NCI-H82 (cell line): ENCODE measurements at regions not wholly inside any gene's neighbourhood (a gene's known extent, or its start where the extent isn't known, plus 50 kb on each side); places are given as distances from the start of the nearest gene placed in this dataset.

Experiments
- DNase-seq: peaks from one replicate; lab custom pipeline; 2025; lab: John Stamatoyannopoulos, UW

DNA sequence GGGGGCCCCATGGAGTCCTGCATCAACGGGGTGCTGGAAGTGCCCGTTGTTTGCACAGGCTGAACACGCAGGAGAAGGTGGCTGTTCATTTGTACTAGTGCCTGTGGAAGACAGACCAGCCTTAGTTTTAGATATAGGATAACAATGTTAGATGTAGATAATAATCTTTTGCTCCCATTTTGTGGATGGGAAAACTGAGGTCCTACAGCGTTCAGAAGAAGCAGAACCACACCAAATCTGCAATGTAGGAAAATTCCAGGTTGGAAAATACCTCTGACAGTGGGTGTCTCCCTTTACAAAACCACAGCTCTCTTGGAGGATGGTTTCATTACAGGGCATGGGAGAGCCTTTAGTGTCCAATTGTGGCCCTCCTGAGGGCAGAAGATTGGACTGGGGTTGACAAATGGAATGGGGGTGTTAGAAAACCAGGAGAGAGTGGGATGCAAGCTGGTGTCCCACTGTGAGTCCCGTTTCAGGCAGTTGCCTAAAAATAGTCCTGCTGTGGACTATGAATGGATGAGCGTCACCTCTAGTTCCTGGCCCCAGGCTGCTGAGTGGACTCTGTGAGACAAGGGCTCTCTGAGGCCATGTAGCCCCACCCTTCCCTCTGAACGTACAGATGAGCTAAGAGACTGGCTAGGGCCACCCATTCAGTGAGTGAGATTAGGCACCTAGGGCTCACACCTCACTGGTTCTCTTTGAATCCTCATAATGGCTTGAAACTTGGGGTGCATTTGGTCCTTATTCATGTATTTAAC lies 508.8 kb downstream of the MN1 start:
- DNase-seq = no peak

DNA sequence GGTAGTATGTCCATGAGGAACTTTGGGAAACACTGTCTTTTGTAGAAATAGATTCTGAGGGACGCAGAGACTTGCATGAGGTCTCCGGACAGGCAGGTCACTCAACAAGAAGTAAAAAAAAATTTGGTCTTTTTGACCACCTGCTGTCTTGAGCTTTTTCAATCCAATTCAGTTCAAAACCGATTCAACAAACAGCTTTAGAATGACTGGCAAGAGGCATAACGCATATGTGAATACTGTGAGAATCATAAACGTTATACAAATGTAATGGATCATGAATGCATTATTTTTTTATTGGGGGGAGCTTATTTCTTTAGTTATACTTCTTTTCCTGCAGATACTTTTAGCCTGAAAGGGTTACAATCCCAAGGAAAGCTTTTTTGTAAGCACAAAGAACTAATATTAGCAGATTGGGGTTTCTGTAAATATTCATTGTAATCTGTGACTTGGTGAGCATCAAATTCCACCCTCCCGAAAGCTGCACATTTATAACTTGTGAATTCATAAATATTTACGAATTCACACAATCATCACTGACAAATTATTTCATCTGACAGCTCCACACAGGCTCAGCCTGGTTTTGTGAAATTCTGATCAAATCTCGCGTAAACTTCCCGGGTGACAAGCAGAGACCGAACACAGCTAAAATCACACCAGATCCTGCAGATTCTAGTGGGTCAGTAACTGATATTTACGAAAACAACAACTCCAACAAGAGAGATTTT lies 507.7 kb downstream of the MN1 start:
- no peak for DNase-seq

DNA sequence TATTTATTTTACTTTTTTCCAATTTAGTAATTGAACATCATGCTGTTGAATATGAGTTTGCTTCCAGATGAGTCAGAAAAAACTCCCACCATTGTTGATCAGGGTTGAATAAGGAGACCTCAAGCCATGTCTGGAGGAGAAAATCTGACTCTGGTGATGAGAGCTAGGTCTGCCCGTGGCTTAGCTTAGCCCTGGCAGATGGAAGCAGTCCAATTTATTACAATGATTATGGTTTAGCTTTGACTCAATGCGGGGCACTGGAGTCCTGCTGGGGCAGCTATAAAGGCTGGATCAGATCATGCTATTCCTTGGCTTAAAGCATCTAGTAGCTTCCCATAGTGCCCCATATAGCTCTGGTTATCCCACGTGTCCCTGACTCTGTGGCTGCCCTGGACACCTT lies 506.5 kb downstream of the MN1 start:
- DNase-seq = no peak

DNA sequence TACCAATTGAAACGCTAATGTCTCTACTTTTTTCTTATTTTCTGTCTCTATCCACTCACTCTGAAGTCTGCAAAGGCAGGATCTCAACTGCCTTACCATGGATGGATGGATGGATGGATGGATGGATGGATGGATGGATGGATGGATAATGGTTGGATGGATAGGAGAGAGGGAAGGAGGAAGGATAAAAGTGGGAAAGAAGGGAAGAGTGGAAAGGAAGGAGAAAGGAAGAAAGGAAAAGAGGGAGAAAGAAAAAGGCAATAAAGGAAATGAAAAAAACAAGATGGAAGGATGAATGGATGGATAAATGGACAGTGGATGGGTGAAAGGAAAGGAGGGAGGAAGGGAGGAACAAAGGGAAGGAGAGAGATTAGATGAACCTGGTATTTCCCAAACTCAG lies 506.0 kb downstream of the MN1 start:
- DNase-seq = no peak

DNA sequence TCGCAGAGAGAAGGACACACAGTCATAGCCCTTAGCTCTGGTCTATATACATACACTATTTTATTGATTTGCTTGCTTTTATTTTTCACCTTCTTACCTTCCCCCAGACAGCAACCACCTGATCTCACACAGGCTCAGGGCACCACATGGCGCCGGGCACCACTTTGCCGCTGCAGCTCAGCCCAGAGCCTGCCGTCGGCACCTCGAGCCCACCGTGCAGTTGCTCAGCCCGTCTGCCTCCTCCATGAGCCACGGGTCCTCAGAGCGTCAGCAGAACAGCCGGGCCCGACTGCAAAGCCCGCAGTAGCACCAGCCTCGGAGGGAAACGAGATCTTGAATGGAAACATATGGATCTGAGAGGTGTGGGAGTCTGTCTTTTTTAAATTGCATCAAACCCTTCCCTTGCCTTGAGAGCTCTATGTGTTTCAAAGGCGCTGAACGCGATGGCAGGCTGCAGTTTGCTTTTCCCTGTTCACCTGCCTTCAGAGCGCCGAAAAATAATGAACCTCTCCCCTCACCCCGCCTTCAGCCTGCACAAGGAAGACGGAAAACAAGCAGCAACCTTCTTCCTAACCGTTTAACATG lies 505.4 kb downstream of the MN1 start:
- no peak for DNase-seq

DNA sequence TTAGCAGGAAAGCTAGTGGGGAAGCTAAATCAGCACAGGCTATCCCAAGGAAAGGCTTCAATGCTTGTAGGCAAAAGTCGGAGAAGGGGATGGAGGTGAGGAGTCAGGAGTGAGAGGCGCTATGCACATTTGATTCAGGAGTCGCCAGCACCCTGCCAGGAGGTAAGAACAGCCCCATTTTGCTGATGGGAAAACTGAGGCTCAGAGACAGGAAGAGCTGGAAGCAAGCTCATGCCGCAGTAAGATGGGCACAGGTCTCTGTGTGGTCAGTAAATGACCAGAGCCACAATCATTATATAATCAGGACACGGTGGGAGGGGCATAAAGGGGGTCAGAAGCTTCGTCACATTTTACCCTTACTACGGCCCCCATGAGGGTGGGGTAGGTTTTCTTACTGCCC lies 504.4 kb downstream of the MN1 start:
- no peak for DNase-seq

DNA sequence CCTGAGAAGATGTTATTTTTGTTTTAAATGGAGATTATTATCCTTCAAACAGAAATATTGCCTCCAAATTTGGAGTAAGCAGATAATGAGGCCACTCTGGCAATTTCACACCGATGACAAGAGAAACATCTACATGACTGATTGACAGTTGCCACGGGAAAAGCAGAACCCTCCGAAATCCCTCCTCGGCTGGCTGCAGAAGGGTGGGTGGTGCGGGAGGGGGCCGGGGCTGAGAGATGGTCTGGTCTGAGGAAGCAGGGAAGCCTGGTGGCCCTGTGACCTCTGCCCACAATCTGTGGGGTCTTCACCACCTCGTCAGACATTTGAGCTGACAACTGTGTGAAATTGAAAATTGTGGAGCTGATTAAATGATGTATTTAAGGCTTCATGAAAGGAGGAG lies 503.2 kb downstream of the MN1 start:
- no peak for DNase-seq

DNA sequence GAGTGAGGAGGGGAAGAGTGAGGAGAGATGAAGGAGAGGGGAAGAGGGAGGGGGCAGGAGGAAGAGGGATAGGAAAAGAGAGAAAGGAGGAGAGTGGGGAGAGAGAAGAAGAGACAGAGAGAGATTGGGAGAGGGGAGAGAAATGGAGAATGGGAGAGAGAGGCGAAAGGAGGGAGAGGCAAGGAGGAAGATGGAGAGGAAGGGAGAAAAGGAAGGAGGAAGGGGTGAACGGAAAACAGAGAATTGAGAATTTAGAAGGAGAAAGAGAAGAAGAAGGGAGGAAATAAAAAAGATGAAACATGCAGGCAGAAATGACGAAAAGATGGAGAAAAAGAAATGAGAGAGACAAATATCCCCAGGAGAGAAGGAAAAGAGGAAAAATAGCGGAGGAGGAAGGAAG lies 502.8 kb downstream of the MN1 start:
- DNase-seq = no peak

DNA sequence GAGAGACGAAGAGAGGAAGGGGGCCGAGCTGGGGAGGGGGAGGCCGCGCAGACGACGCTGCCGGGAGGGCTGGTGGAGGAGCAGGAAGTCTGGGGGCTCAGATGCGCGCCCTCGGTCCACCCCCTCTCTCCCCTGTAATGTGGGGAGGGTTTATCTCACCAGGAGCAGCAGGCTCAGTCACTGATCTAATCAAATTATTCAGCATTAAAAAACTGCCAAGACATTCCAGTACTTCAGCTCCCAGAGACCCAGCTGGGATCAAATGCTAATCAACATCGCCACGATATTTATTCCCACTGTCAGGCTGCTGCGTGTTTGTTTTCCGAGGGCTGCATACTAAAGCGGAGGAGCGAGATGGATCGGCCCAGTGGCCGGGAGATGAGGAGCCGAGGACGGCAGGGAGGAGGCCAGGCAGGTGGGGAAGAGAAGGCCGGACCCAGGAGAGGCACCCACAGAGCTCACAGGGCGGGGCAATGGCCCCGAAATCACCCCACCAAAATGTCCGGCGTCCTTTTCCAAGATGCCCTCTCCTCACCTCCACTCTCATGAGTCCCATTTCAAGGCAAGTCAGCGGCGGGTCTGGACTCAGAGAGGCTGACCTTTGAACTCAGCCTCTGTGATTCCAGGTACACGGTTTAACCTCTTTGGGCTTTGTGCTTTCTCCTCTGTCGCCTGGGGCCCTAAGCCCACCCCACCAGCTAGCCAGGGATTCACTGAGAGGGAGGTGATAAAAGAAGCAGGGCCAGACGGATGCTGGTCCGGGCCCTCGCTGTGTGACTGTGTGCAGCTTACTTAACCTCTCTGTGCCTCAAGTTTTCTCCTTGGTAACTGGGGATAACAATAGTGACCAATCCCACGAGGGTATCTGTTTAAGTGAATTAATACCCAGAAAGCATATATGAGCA lies 502.1 kb downstream of the MN1 start:
- peak; percentile 58 for DNase-seq

DNA sequence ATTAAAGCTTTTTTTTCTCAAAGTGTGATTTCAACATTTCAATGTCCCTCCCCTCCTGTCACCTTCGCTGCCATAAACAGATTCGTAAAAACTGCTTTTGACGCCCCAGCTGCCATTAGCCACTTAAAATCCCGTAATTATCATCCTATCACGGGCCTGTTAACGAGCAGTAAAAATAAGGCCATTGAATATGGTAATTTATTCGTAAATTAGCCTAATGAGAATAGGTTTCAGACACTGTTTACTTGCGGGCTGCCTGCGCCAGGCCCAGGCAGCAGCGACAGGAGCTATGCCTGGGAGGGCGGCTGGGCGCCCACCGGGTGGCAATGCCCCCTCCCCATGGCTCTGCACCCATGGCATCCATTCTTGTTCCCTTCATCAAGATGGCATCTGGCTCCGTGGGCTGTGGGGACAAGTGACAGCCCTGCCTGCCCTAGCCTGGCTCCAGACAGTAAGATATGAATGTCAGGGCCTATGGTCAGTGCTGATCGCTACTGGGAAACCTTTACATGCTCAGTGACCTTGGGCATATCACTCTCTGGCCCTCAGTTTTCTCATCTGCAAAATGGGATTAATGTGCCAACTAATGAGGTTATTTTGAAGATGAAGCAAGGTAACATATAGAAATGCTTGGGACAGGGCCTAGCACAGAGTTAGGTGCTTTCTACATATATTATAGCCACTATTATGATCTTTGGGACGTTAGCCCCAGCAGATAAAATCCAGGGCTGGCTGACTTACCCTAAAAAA lies 500.8 kb downstream of the MN1 start:
- no peak for DNase-seq

DNA sequence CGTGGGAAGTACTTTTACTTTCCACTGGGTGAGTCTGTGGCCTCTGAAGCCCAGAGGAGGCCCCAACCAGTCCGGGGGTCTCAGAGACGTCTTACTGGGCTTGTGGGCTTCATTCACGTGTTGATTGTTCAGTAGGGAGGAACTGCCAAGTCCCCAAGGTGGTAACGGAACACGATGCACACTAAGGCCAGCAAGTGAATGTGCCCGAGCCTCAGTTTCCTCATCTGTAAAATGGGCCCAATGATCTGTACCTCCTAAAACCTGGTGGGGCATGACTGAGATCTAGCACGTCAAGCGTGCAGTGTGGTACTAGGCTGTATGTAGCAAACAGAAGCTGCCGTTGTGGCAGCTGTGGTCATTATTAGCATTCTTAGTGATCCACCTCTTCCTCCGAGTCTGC lies 499.1 kb downstream of the MN1 start:
- DNase-seq = no peak

DNA sequence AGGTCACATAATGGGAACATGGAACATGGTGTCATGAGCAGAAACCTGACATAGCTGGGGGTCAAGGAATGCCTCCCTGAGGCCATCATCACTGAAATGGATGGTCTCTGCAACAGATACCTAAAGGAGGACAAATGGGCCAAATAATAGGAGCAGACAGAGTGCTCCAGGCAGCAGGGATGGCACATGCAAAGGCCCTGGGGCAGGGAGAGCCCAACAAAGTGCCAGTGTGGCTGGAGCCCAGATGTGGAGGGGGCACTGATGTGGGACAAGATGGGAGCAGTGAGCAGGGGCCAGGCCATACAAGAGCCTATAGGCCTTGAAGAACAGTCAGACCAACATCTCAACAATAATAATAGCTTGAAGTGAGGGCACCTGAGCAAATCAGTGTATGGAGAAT lies 497.8 kb downstream of the MN1 start:
- DNase-seq = no peak

DNA sequence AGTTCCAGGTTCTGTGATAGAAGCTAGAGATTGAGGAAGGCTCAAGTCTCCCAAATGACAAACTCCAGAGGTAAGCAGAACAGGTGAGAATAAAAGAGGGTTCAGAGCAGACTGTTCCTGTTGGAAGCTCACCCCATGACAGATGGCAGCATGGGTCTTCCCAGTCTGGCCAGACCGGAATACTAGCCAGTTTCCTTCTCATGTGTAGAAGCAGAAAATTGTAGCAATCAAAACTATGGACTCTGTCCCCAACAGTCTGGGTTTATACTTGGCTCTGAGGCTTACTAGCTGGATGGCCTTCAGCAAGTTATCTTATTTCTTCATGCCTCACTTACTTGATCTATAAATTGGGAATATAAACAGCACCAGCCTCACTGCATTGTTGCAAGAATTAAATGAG lies 494.8 kb downstream of the MN1 start:
- DNase-seq = no peak

DNA sequence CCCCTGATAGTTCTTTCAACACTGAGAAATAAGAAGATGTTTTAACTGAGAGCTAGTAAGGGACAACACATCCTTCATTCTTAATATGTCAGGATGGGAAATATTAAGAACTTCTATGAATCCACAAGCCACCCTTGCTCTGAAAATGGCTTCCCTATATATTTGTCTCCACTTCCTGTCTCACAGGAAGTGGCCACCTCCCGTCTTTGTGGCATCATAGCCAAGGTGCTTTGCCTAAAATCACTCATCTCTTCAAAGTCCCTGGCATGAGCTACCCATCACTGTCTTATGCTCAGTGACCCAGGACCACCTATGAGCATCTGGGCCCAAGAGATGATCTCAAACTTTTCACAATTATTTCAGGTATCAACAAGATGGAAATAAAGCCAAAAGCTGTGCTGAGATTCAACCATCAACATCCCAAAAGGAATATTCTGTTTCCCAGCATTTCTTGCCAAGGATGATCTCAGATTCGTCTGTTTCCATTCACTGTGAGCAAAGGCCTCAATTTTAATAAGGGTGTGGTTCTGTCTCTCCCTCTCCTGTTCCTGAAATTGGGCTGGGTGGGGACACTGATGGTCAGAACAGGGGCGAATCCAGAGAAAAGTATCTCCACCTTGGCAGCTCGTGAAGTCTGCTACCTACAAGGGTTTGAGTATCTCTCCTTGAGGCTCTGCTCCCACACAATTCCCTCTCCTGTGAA lies 493.9 kb downstream of the MN1 start:
- DNase-seq = no peak

DNA sequence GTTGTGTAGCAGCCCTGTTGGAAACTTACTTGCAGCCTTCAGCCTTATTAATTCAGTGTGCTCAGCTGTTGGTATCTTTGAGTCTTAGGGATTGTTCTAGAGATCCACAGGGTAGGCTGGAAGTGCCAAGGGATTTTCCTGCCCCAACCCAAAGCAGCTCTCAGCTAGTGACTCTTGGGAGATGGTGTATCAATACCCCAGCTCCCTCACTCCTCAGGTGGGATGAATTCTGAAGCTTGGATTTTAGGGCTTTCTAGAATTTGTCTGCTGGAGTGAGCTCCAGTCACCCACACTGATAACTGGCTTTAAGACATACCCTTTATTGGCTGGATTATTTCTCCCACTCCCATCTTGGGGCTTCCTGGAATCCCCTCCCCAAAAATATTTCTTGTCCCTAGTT lies 493.0 kb downstream of the MN1 start:
- DNase-seq = no peak

DNA sequence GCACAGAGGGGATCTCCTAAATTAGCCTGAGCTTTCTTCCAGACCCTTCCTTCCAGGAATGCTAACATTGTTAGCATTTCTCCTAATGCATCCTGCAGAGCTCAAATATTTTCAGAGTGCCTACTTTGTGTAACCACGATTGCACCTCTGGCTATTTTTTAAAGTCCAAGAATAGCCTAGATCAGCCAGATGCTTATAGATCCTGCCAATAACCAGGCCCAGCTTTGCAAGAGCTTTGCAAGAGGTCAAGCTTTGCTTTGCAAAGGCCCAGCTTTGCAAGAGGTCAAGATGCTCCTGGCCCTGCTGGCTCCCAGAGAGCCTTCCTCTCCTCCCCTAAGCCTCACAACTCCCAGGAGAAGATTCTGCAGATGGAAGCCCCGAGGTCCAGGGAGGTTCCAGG lies 491.9 kb downstream of the MN1 start:
- no peak for DNase-seq

DNA sequence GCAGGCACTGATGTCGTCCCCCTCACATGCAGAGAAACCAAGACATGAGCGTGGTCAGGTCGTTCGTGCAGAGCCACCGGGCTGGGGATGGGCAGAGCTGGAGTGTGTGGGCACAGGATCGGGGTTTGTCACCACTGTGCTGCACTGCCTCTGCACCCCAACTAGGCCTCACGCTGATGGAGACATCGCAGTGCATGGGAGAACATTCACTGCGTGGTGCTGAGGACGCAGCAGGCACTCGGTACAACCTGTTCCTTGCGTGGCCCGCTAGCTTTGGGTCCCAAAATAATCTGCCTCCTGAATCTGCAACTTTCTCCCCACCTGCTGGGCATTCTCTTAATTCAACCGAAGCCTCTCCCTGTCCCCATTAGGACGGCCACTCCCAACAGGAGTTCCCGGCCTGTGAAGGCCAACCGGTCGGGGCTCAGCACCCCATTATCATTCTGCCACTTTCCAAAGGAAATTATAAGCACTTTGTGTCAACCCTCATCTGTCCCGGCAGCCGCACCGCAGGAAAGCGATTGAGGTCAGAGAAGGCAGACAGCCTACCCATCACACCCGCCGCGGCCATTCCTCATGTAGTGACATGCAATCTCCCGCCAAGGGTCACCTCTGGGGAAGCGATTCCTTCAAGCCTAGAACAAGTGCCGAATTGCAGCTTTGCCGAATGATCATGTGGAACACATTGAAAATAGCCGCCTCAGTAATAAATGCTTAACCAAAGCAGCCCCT lies 490.4 kb downstream of the MN1 start:
- no peak for DNase-seq

DNA sequence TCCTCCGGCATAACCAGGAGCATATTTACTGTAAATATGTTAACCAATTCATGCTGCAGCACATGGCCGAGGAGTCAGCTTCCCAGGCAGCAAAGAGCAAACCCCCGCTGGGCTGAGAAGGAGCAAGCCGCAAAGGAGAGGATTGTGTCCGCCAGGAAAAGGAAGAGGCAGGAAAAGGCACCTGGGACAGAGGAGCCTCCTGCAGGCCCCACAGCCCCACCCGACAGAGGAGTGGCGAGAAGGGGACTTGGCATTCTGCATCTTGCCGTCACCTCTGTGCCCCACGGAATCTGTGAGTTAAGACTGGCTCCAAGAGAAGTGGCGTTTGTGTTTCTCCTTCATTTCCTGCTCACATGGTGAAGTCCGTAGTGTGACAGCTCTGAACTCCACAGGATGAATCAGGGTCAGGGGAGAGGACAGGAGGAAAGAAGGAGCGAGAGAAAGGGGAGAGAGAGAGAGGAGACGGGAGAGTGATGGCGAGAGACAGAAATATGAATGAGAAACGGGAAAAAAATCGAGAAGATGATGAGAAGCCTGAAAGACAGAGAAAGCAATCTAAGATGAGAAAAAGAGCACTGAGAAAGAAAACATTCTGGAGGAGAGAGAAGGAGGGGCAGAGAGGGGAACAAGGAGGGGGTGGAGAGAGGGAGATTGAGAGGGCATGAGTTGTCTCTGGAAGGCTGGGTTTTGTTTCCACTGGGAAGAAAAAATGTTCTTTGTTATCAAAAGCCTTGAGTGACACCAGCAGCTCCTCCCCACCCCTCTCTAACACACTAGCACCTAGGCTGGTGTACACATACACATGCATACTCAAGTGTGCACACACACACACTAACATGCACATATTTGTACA lies 489.6 kb downstream of the MN1 start:
- DNase-seq = no peak

DNA sequence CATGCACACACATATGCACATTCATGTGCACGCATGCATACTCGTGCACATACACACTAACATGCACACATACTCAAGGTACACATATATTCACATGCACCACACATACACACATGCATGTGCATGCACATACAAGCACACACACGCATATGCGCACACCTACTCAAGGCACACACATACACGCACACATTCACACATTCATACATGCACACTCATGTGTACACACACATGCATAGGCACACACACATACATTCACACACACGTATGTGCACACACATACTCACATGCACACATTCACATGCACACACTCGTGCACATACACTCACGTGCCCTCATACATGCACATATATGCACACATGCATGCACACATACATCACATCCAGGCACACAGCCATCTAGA lies 489.0 kb downstream of the MN1 start:
- DNase-seq = no peak
